HCT116 (cell line): ENCODE measurements at regions not wholly inside any gene's neighbourhood (a gene's known extent, or its start where the extent isn't known, plus 50 kb on each side); places are given as distances from the start of the nearest gene placed in this dataset.

Experiments used
- ATAC-seq: fragments of 200-7000 bp; cut with Tn5 transposase; 2 replicates; pipeline ENCODE4 v1.9.1; 2020; ENCODE audit warnings: mild to moderate bottlenecking, moderate library complexity
- BruUV-seq: library from RNA; stranded (reverse); fragments of 400-500 nt; replicated peaks from 2 replicates; lab custom pipeline; 2021; lab: Mats Ljungman, UMichigan
- CTCF ChIA-PET: fragments of 300-600 bp; sonication (Branson Sonifier 250); formaldehyde crosslinking; loops from one replicate; lab custom pipeline; 2021; ENCODE audit warnings: antibody characterized with exemption; lab: Charles Lee
- POLR2A ChIA-PET: fragments of 300-600, 350-600 bp; sonication (Branson Sonifier 250); formaldehyde crosslinking; loops from one replicate; lab custom pipeline; 2021; ENCODE audit warnings: antibody characterized with exemption; lab: Charles Lee
- RAD21 ChIA-PET, 2 experiments: fragments of 300-600 bp; sonication (Branson Sonifier 250); formaldehyde crosslinking; loops; one replicate each; lab custom pipeline; 2023; ENCODE audit warnings: low total read pairs in 2 of 2; ENCODE audit not compliant: uncharacterized antibody in 2 of 2, unreplicated experiment in 2 of 2, low non-redundant PET in 1 of 2; lab: Charles Lee
- DNase-seq: peaks from one replicate; pipeline ENCODE4 v3.0.0-alpha.2; 2010; ENCODE audit warnings: low read depth, low spot score
- H2AFZ ChIP-seq: fragments of 200-600 bp; shearing (Covaris generic), sonication (generic); 2 replicates; pipeline ENCODE4 v1.6.1; 2017; ENCODE audit warnings: low read depth, mixed run types, mixed read lengths, antibody characterized with exemption, low read length; ENCODE audit not compliant: poor library complexity, severe bottlenecking
- H3K27ac ChIP-seq: 2 replicates; pipeline ENCODE4 v1.5.1; 2012; ENCODE audit warnings: low read depth, low read length
- H3K27me3 ChIP-seq: fragments of 200-600 bp; sonication (generic); 2 replicates; pipeline ENCODE4 v1.6.1; 2016; ENCODE audit warnings: mixed run types, low read length, mixed read lengths; ENCODE audit not compliant: insufficient read depth
- H3K36me3 ChIP-seq, 2 experiments: fragments of 200-500 bp in 1 of 2; fragments of 200-600 bp in 1 of 2; sonication (Bioruptor generic) in 1 of 2; sonication (generic) in 1 of 2; 2 replicates each; pipeline versions ENCODE4 v1.5.1 to v1.6.1; 2014 to 2016; ENCODE audit warnings: low read length in 2 of 2, inconsistent platforms in 1 of 2, mixed read lengths in 1 of 2, mixed run types in 1 of 2; ENCODE audit not compliant: insufficient read depth in 2 of 2, control insufficient read depth in 1 of 2
- H3K4me1 ChIP-seq, 2 experiments: fragments of 200-600 bp in 1 of 2; sonication (generic) in 1 of 2; 2 replicates each; pipeline versions ENCODE4 v1.5.1 to v1.6.1; 2012 to 2017; ENCODE audit warnings: low read length in 2 of 2, inconsistent platforms in 1 of 2, mild to moderate bottlenecking in 1 of 2, mixed read lengths in 1 of 2, mixed run types in 1 of 2, moderate library complexity in 1 of 2; ENCODE audit not compliant: insufficient read depth in 2 of 2, control insufficient read depth in 1 of 2
- H3K4me2 ChIP-seq: fragments of 200-600 bp; sonication (generic); 2 replicates; pipeline ENCODE4 v1.6.1; 2017; ENCODE audit warnings: mixed run types, low read length, mixed read lengths
- H3K4me3 ChIP-seq, 2 experiments: fragments of 200-600 bp in 1 of 2; sonication (generic) in 1 of 2; replicated peaks in 1 of 2; 2 replicates each; pipeline ENCODE4 v1.5.1; 2011 to 2016; ENCODE audit warnings: low read length in 2 of 2, control low read depth in 1 of 2, low read depth in 1 of 2, mild to moderate bottlenecking in 1 of 2, mixed read lengths in 1 of 2, mixed run types in 1 of 2
- H3K79me2 ChIP-seq: fragments of 200-600 bp; sonication (generic); 2 replicates; pipeline ENCODE4 v1.6.1; 2017; ENCODE audit warnings: mild to moderate bottlenecking, mixed run types, low read length, moderate library complexity, mixed read lengths; ENCODE audit not compliant: insufficient read depth
- H3K9ac ChIP-seq: fragments of 200-600 bp; sonication (generic); 2 replicates; pipeline ENCODE4 v1.6.1; 2016; ENCODE audit warnings: low read length, mixed read lengths
- H3K9me2 ChIP-seq: fragments of 200-600 bp; sonication (generic), shearing (Covaris generic); 2 replicates; pipeline ENCODE4 v1.6.1; 2017; ENCODE audit warnings: mixed run types, mild to moderate bottlenecking, moderate library complexity; ENCODE audit not compliant: insufficient read depth
- H3K9me3 ChIP-seq, 2 experiments: fragments of 200-500 bp in 1 of 2; fragments of 200-600 bp in 1 of 2; sonication (Bioruptor generic) in 1 of 2; sonication (generic) in 1 of 2; 2 replicates each; pipeline ENCODE4 v1.6.1; 2014 to 2017; ENCODE audit warnings: low read length in 2 of 2, mixed read lengths in 2 of 2, inconsistent platforms in 1 of 2, low read depth in 1 of 2, mild to moderate bottlenecking in 1 of 2, mixed run types in 1 of 2, moderate library complexity in 1 of 2; ENCODE audit not compliant: control insufficient read depth in 1 of 2, insufficient read depth in 1 of 2
- H4K20me1 ChIP-seq: fragments of 200-600 bp; sonication (generic), shearing (Covaris generic); 2 replicates; pipeline ENCODE4 v1.6.1; 2017; ENCODE audit warnings: mixed run types, mild to moderate bottlenecking, moderate library complexity; ENCODE audit not compliant: insufficient read depth
- CBX3 ChIP-seq: IDR thresholded peaks from 2 replicates; pipeline ENCODE4 v1.6.1; 2012; ENCODE audit warnings: low read depth
- CEBPB ChIP-seq: IDR thresholded peaks from 2 replicates; pipeline ENCODE4 v1.6.1; 2012; ENCODE audit warnings: low read depth
- EGR1 ChIP-seq: IDR thresholded peaks from 2 replicates; pipeline ENCODE4 v1.6.1; 2012; ENCODE audit warnings: low read depth
- ELF1 ChIP-seq: IDR thresholded peaks from 2 replicates; pipeline ENCODE4 v1.6.1; 2012; ENCODE audit warnings: low read depth, borderline replicate concordance
- EZH2phosphoT487 ChIP-seq: fragments of 200-600 bp; IDR thresholded peaks from 2 replicates; pipeline ENCODE4 v1.6.1; 2018; ENCODE audit warnings: antibody characterized with exemption, borderline replicate concordance
- FOSL1 ChIP-seq: IDR thresholded peaks from 2 replicates; pipeline ENCODE4 v1.6.1; 2012; ENCODE audit warnings: low read depth
- JUND ChIP-seq: IDR thresholded peaks from 2 replicates; pipeline ENCODE4 v1.6.1; 2012
- POLR2A ChIP-seq: IDR thresholded peaks from 2 replicates; pipeline ENCODE4 v1.7.0; 2011; ENCODE audit warnings: borderline replicate concordance; ENCODE audit not compliant: insufficient read depth, insufficient read length; ENCODE audit errors: extremely low read depth
- SIN3A ChIP-seq: IDR thresholded peaks from 2 replicates; pipeline ENCODE4 v1.6.1; 2012; ENCODE audit warnings: low read depth
- SP1 ChIP-seq: IDR thresholded peaks from 2 replicates; pipeline ENCODE4 v1.6.1; 2012; ENCODE audit warnings: low read depth
- SRF ChIP-seq: IDR thresholded peaks from 2 replicates; pipeline ENCODE4 v1.6.1; 2012; ENCODE audit warnings: low read depth
- ZFX ChIP-seq: fragments of 450-650 bp; IDR thresholded peaks from 2 replicates; pipeline ENCODE4 v1.6.1; 2017
- intact Hi-C: fragments of 100-400 bp; cut with micrococcal nuclease; formaldehyde crosslinking; loops from 2 replicates; pipeline ENCODE4 v1.10.0; 2022
- TF ChIP-seq, protein P1 (sequence below): IDR thresholded peaks from 2 replicates; pipeline ENCODE4 v1.6.1; 2012
- TF ChIP-seq, protein P2 (sequence below): IDR thresholded peaks from 2 replicates; pipeline ENCODE4 v1.6.1; 2012; ENCODE audit warnings: low read depth
- TF ChIP-seq, protein P3 (sequence below): IDR thresholded peaks from 2 replicates; pipeline ENCODE4 v1.6.1; 2012
- TF ChIP-seq, protein P4 (sequence below): IDR thresholded peaks from 2 replicates; pipeline ENCODE4 v1.6.1; 2011; ENCODE audit warnings: mild to moderate bottlenecking, low read length, moderate library complexity; ENCODE audit not compliant: insufficient replicate concordance; ENCODE audit errors: extremely low read depth

DNA sequence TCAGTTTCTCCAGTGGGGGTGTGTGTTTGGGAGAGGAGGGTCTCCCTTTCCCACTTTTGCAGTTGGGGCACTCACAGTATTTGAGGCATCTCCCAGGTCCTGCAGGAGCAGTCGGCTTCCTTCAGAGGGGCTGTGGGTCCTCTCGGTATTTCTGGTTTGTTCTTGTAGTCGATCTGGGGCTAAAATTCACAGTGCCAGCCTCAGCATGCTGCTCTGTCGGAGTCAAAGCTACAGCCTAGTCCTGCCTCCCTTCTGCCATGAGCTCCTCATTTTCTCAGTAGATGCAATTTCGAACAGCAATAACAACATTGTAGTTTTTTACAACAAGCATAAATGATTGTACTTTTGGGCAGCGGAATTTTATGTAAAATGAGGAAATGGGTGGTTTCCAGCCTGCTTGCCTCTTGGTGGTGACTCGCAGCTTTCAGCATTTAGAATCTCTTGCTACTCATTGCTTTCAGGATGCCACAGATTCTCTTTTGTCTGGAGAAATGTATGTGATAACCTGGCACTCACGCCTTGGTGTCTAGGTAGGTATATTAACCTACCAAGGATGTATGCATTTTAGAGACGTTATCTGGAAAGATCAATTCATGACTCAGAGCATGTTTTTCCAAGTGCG, 82.4 kb upstream of the C21orf91 start:
- ATAC-seq (no peak), DNase-seq (no peak)
- H3K9me3 ChIP-seq = no peaks in the 10 kb centered on the region
- ChIA-PET CTCF (interaction anchor here (0.9 to 1.8 kb wide), 2 partner anchors 222 to 290 kb away, joined by 3 to 5 read pairs; no protein-coding TSS in a partner anchor), RAD21 (no interaction called here), POLR2A (no interaction called here)
- no peak overlapping the region for H3K4me3 ChIP-seq
- BruUV-seq = no TSS peak
- H3K9me2 ChIP-seq = no peaks in the 10 kb centered on the region
- no peak overlapping the region for H2AFZ ChIP-seq
- TF ChIP-seq SIN3A (no peak), POLR2A (no peak), FOSL1 (no peak), ELF1 (no peak), JUND (no peak), CEBPB (no peak), EGR1 (no peak), EZH2phosphoT487 (no peak), ZFX (no peak), CBX3 (no peak), SP1 (no peak), SRF (no peak)
- TF ChIP-seq, protein P1, sequence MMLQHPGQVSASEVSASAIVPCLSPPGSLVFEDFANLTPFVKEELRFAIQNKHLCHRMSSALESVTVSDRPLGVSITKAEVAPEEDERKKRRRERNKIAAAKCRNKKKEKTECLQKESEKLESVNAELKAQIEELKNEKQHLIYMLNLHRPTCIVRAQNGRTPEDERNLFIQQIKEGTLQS = no peak
- TF ChIP-seq, protein P2, sequence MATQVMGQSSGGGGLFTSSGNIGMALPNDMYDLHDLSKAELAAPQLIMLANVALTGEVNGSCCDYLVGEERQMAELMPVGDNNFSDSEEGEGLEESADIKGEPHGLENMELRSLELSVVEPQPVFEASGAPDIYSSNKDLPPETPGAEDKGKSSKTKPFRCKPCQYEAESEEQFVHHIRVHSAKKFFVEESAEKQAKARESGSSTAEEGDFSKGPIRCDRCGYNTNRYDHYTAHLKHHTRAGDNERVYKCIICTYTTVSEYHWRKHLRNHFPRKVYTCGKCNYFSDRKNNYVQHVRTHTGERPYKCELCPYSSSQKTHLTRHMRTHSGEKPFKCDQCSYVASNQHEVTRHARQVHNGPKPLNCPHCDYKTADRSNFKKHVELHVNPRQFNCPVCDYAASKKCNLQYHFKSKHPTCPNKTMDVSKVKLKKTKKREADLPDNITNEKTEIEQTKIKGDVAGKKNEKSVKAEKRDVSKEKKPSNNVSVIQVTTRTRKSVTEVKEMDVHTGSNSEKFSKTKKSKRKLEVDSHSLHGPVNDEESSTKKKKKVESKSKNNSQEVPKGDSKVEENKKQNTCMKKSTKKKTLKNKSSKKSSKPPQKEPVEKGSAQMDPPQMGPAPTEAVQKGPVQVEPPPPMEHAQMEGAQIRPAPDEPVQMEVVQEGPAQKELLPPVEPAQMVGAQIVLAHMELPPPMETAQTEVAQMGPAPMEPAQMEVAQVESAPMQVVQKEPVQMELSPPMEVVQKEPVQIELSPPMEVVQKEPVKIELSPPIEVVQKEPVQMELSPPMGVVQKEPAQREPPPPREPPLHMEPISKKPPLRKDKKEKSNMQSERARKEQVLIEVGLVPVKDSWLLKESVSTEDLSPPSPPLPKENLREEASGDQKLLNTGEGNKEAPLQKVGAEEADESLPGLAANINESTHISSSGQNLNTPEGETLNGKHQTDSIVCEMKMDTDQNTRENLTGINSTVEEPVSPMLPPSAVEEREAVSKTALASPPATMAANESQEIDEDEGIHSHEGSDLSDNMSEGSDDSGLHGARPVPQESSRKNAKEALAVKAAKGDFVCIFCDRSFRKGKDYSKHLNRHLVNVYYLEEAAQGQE = no peak
- TF ChIP-seq, protein P3, sequence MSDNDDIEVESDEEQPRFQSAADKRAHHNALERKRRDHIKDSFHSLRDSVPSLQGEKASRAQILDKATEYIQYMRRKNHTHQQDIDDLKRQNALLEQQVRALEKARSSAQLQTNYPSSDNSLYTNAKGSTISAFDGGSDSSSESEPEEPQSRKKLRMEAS = no peak
- TF ChIP-seq, protein P4, sequence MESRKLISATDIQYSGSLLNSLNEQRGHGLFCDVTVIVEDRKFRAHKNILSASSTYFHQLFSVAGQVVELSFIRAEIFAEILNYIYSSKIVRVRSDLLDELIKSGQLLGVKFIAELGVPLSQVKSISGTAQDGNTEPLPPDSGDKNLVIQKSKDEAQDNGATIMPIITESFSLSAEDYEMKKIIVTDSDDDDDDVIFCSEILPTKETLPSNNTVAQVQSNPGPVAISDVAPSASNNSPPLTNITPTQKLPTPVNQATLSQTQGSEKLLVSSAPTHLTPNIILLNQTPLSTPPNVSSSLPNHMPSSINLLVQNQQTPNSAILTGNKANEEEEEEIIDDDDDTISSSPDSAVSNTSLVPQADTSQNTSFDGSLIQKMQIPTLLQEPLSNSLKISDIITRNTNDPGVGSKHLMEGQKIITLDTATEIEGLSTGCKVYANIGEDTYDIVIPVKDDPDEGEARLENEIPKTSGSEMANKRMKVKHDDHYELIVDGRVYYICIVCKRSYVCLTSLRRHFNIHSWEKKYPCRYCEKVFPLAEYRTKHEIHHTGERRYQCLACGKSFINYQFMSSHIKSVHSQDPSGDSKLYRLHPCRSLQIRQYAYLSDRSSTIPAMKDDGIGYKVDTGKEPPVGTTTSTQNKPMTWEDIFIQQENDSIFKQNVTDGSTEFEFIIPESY = no peak
- H3K4me2 ChIP-seq = no peak overlapping the region
- peaks cover 2% of the 10 kb centered on the region; the same call in 1 of the 2 replicates for H3K27me3 ChIP-seq
- no peaks in the 10 kb centered on the region for H4K20me1 ChIP-seq
- peaks cover 0 to 6% of the 10 kb centered on the region in 2 experiments; a peak in 2 of 4 replicates for H3K4me1 ChIP-seq
- H3K27ac ChIP-seq = no peak overlapping the region
- H3K79me2 ChIP-seq = no peaks in the 10 kb centered on the region
- H3K36me3 ChIP-seq = no peaks in the 10 kb centered on the region
- intact Hi-C loops = loop anchor here (1.0 to 2.0 kb wide), 2 partner anchors 32 to 223 kb away; no protein-coding TSS in a partner anchor
- H3K9ac ChIP-seq = no peak overlapping the region
